Muscle layer of duodenum (tissue), 2 donors: ENCODE measurements at regions not wholly inside any gene's neighbourhood (a gene's known extent, or its start where the extent isn't known, plus 50 kb on each side); places are given as distances from the start of the nearest gene placed in this dataset.

ENCODE experiments used
- H3K27ac ChIP-seq: one replicate; pipeline ENCODE4 v1.7.0; 2013; ENCODE audit warnings: mild to moderate bottlenecking, low read length
- H3K27me3 ChIP-seq: one replicate; pipeline ENCODE4 v1.7.0; 2013; ENCODE audit warnings: low read depth, mild to moderate bottlenecking, control low read depth, low read length
- H3K36me3 ChIP-seq, 2 donors: one replicate each; pipeline ENCODE4 v1.7.0; 2013; ENCODE audit warnings: low read length in 2 of 2, control low read depth in 1 of 2, mild to moderate bottlenecking in 1 of 2; ENCODE audit not compliant: insufficient read depth in 2 of 2, control insufficient read depth in 1 of 2
- H3K4me1 ChIP-seq, 2 donors: one replicate each; pipeline ENCODE4 v1.7.0; 2013; ENCODE audit warnings: low read length in 2 of 2, mild to moderate bottlenecking in 2 of 2, control low read depth in 1 of 2, moderate library complexity in 1 of 2; ENCODE audit not compliant: insufficient read depth in 2 of 2, control insufficient read depth in 1 of 2
- H3K4me3 ChIP-seq, 2 donors: one replicate each; pipeline ENCODE4 v1.7.0; 2013; ENCODE audit warnings: low read length in 2 of 2, low read depth in 1 of 2, mild to moderate bottlenecking in 1 of 2
- H3K9me3 ChIP-seq, 2 donors: one replicate each; pipeline ENCODE4 v1.7.0; 2013; ENCODE audit warnings: low read length in 2 of 2, control low read depth in 1 of 2, mild to moderate bottlenecking in 1 of 2; ENCODE audit not compliant: control insufficient read depth in 1 of 2
- donor health status: healthy.

DNA sequence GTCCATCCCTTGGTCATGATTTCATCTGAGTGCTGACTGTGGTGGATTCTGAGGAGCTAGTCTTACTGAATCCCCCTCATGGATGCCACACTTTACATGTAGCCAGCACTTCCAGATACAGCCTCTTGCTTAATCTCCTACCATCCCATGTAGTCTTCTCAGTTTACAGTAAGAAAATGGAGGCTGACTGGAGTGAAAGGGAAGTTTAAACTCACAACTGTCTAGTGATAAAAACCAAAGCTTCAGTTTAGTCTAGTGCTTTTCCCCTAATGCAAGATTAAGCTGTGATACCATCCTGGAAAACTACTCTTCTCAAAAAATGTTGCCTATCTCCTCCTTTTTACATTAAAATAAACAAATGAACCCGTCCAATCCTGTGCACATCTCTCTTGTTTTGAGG lies 146.8 kb upstream of the HES1 start:
- Histone ChIP-seq H3K4me3 (no peak overlapping the region), H3K36me3 (no peaks in the 10 kb centered on the region), H3K4me1 (no peaks in the 10 kb centered on the region), H3K27me3 (no peaks in the 10 kb centered on the region), H3K9me3 (no peaks in the 10 kb centered on the region), H3K27ac (no peak overlapping the region)

- no peak overlapping the region for H3K27ac ChIP-seq
- no peaks in the 10 kb centered on the region for H3K9me3 ChIP-seq
- no peak overlapping the region for H3K4me3 ChIP-seq
- peaks cover 0 to 1% of the 10 kb centered on the region in 2 donors for H3K4me1 ChIP-seq
- no peaks in the 10 kb centered on the region for H3K27me3 ChIP-seq
- no peaks in the 10 kb centered on the region for H3K36me3 ChIP-seq
These were observed 144.1 kb upstream of the HES1 start for GRCh38 chr3:193991666-193992424.

GRCh38 chr3:193992425-193993037 lies 143.4 kb upstream of the HES1 start:
- Histone ChIP-seq H3K27ac (no peak overlapping the region), H3K36me3 (no peaks in the 10 kb centered on the region), H3K9me3 (no peaks in the 10 kb centered on the region), H3K27me3 (no peaks in the 10 kb centered on the region), H3K4me3 (no peak overlapping the region), H3K4me1 (peaks cover 0 to 7% of the 10 kb centered on the region in 2 donors)

DNA sequence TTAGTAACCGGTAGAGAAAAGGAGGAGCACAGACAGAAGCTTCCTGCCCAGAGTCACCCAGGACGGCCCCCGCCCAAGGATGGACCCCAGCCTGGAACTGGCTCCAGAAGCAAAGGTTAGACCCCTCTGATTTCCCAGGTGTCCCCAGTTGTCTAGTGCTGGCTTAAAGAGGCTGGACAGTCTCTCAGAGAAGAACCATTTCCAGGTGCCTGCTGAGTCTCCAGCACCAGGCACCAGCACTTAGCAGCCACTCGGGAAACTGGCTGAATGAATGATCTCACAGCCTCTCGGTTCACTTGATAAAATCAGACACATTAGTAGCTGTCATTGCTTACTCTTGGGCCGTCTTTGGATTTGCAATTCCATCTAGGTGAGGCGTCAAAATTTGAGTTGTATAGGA lies 139.7 kb upstream of the HES1 start:
- Histone ChIP-seq H3K27me3 (no peaks in the 10 kb centered on the region), H3K9me3 (no peaks in the 10 kb centered on the region), H3K4me3 (no peak overlapping the region), H3K36me3 (no peaks in the 10 kb centered on the region), H3K27ac (no peak overlapping the region), H3K4me1 (peaks cover 0 to 11% of the 10 kb centered on the region in 2 donors)

- Histone ChIP-seq H3K27me3 (no peaks in the 10 kb centered on the region), H3K4me1 (peaks cover 0 to 11% of the 10 kb centered on the region in 2 donors), H3K27ac (no peak overlapping the region), H3K9me3 (no peaks in the 10 kb centered on the region), H3K36me3 (no peaks in the 10 kb centered on the region), H3K4me3 (no peak overlapping the region)
These were observed 139.3 kb upstream of the HES1 start for GRCh38 chr3:193996641-193997089.

GRCh38 chr3:193997228-193998122 lies 138.5 kb upstream of the HES1 start:
- no peaks in the 10 kb centered on the region for H3K36me3 ChIP-seq

DNA sequence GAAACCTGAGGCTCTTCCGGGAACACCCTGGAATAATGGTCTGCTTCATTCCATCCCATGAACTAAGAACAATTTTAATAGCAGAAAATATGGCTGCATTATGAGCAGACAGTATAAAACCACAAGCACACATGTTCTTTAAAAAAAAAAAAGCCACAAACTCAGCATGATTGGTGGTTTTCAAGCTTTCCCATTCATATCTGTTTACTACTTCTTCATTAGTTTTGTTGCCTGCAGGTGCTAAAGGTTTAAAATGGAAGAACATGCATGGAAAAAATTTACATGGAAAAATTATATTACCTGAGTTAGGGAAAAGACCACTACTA lies 137.9 kb upstream of the HES1 start:
- no peak overlapping the region for H3K27ac ChIP-seq
- no peak overlapping the region for H3K4me3 ChIP-seq
- no peaks in the 10 kb centered on the region for H3K27me3 ChIP-seq
- no peaks in the 10 kb centered on the region for H3K9me3 ChIP-seq
- H3K36me3 ChIP-seq: no peaks in the 10 kb centered on the region
- H3K4me1 ChIP-seq: peaks cover 6 to 18% of the 10 kb centered on the region in 2 donors

More at GRCh38 chr3:193997228-193998122, 138.5 kb upstream of the HES1 start:
- H3K4me1 ChIP-seq: peaks cover 4 to 12% of the 10 kb centered on the region in 2 donors
- no peaks in the 10 kb centered on the region for H3K9me3 ChIP-seq
- H3K27me3 ChIP-seq: no peaks in the 10 kb centered on the region
- H3K4me3 ChIP-seq: no peak overlapping the region
- no peak overlapping the region for H3K27ac ChIP-seq

DNA sequence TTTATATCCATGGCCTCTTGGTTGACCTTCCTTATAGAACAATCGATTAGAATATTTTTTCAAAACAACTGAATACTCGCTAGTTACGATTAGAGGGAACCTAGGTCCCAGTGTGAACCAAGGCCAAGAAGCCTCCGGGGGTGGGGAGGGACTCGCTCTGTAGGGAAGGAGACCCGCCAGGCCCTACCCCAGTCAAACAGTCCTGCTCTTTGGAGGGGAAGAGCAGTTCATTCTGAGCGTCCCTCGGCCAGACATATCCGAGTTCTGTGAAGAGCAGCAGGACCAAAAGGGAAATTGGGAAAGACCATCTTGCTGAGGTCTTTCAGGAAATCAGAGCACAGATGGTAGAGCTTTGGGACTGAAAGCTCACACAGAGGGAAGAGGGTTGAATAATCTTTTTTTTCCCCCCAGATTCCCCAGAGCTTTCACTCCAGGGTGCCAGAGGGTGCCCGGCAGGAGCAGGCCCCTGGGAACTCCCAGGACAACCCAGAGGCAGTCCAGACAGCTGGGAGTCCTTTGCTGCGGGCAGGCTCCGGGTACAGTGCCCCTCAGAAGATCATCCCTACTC lies 137.2 kb upstream of the HES1 start:
- Histone ChIP-seq H3K4me3 (no peak overlapping the region), H3K27ac (no peak overlapping the region), H3K27me3 (no peaks in the 10 kb centered on the region), H3K4me1 (peaks cover 6 to 25% of the 10 kb centered on the region in 2 donors), H3K36me3 (no peaks in the 10 kb centered on the region), H3K9me3 (no peaks in the 10 kb centered on the region)

- H3K4me3 ChIP-seq: no peak overlapping the region
- peaks cover 14 to 31% of the 10 kb centered on the region in 2 donors for H3K4me1 ChIP-seq
- no peaks in the 10 kb centered on the region for H3K9me3 ChIP-seq
- H3K27me3 ChIP-seq: no peaks in the 10 kb centered on the region
- no peak overlapping the region for H3K27ac ChIP-seq
- H3K36me3 ChIP-seq: no peaks in the 10 kb centered on the region
These were observed 135.8 kb upstream of the HES1 start for GRCh38 chr3:194000100-194000499.

DNA sequence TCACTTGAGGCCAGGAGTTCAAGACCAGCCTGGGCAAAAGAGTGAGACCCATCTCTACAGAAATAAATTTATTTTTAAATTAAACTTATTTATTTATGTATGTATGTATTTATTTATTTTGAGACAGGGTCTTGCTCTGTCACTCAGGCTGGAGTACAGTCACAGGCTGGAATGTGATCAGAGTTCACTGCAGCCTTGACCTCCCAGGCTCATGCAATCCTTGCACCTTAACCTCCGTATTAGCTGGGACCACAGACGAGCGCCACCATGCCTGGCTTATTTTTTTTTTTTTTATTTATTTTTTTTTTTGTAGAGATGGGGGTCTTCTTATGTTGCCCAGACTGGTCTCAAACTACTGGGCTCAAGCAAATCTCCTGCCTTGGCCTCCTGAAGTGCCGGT lies 135.2 kb upstream of the HES1 start:
- H3K9me3 ChIP-seq: no peaks in the 10 kb centered on the region
- no peak overlapping the region for H3K4me3 ChIP-seq
- H3K27ac ChIP-seq: no peak overlapping the region
- peaks cover 16 to 31% of the 10 kb centered on the region in 2 donors for H3K4me1 ChIP-seq
- no peaks in the 10 kb centered on the region for H3K36me3 ChIP-seq
- H3K27me3 ChIP-seq: no peaks in the 10 kb centered on the region
